Adipocyte (in vitro differentiated cells): ENCODE measurements at regions not wholly inside any gene's neighbourhood (a gene's known extent, or its start where the extent isn't known, plus 50 kb on each side); places are given as distances from the start of the nearest gene placed in this dataset.
"Not testable (repeated sequence)": the region's sequence is repeated elsewhere in the genome, so short reads cannot be mapped to it uniquely, and the experiment has no call there.

ENCODE experiments used
- DNase-seq: peaks from one replicate; pipeline ENCODE4 v3.0.0-alpha.2; 2015; ENCODE audit warnings: low read depth
- H3K27me3 ChIP-seq: replicated peaks from 2 replicates; pipeline ENCODE4 v1.7.0; 2013; ENCODE audit warnings: mild to moderate bottlenecking, low read length, moderate library complexity; ENCODE audit not compliant: control insufficient read depth, insufficient read depth
- H3K36me3 ChIP-seq: 2 replicates; pipeline ENCODE4 v1.7.0; 2013; ENCODE audit warnings: low read length, mild to moderate bottlenecking, moderate library complexity; ENCODE audit not compliant: control insufficient read depth, insufficient read depth, severe bottlenecking
- H3K4me1 ChIP-seq: 2 replicates; pipeline ENCODE4 v1.7.0; 2013; ENCODE audit warnings: mild to moderate bottlenecking, low read length, moderate library complexity; ENCODE audit not compliant: control insufficient read depth, insufficient read depth
- H3K4me3 ChIP-seq: 2 replicates; pipeline ENCODE4 v1.7.0; 2013; ENCODE audit warnings: mild to moderate bottlenecking, low read length, moderate library complexity
- H3K9ac ChIP-seq: 2 replicates; pipeline ENCODE4 v1.7.0; 2013; ENCODE audit warnings: mild to moderate bottlenecking, low read length, moderate library complexity
- H3K9me3 ChIP-seq: 2 replicates; pipeline ENCODE4 v1.7.0; 2013; ENCODE audit warnings: mild to moderate bottlenecking, low read length, moderate library complexity; ENCODE audit not compliant: control insufficient read depth

- no peak overlapping the region for H3K4me3 ChIP-seq
- peak; percentile 74 for DNase-seq
- H3K9ac ChIP-seq = no peak overlapping the region
- H3K27me3 ChIP-seq = no peaks in the 10 kb centered on the region
- no peaks in the 10 kb centered on the region for H3K4me1 ChIP-seq
- no peaks in the 10 kb centered on the region for H3K36me3 ChIP-seq
- no peaks in the 10 kb centered on the region for H3K9me3 ChIP-seq
These were observed 357.2 kb downstream of the SATB2 start for GRCh38 chr2:199100326-199101110.

GRCh38 chr2:199092419-199092818, 365.3 kb downstream of the SATB2 start:
- H3K9me3 ChIP-seq = no peaks in the 10 kb centered on the region
- H3K4me1 ChIP-seq = no peaks in the 10 kb centered on the region
- no peak overlapping the region for H3K9ac ChIP-seq
- no peak for DNase-seq
- no peak overlapping the region for H3K4me3 ChIP-seq
- no peaks in the 10 kb centered on the region for H3K27me3 ChIP-seq
- H3K36me3 ChIP-seq = no peaks in the 10 kb centered on the region

- Histone ChIP-seq H3K4me3 (no peak overlapping the region), H3K9me3 (no peaks in the 10 kb centered on the region), H3K9ac (no peak overlapping the region), H3K27me3 (no peaks in the 10 kb centered on the region), H3K36me3 (no peaks in the 10 kb centered on the region), H3K4me1 (no peaks in the 10 kb centered on the region)
- no peak for DNase-seq
These were observed 372.5 kb downstream of the SATB2 start for GRCh38 chr2:199085261-199085660.

- Histone ChIP-seq H3K9me3 (no peaks in the 10 kb centered on the region), H3K27me3 (no peaks in the 10 kb centered on the region), H3K36me3 (no peaks in the 10 kb centered on the region), H3K9ac (no peak overlapping the region), H3K4me3 (no peak overlapping the region), H3K4me1 (no peaks in the 10 kb centered on the region)
- DNase-seq = no peak
These were observed 387.3 kb downstream of the SATB2 start for GRCh38 chr2:199070322-199070949.

GRCh38 chr2:199064201-199064600, 393.5 kb downstream of the SATB2 start:
- Histone ChIP-seq H3K4me3 (no peak overlapping the region), H3K4me1 (no peaks in the 10 kb centered on the region), H3K9me3 (peaks cover 23% of the 10 kb centered on the region), H3K27me3 (no peaks in the 10 kb centered on the region), H3K9ac (no peak overlapping the region), H3K36me3 (no peaks in the 10 kb centered on the region)
- DNase-seq = no peak

- no peaks in the 10 kb centered on the region for H3K27me3 ChIP-seq
- no peak overlapping the region for H3K9ac ChIP-seq
- no peak overlapping the region for H3K4me3 ChIP-seq
- no peaks in the 10 kb centered on the region for H3K36me3 ChIP-seq
- H3K4me1 ChIP-seq = no peaks in the 10 kb centered on the region
- DNase-seq = no peak
- H3K9me3 ChIP-seq = peaks cover 11% of the 10 kb centered on the region
These were observed 399.8 kb downstream of the SATB2 start for GRCh38 chr2:199057936-199058335.

- Histone ChIP-seq H3K9ac (no peak overlapping the region), H3K9me3 (no peaks in the 10 kb centered on the region), H3K36me3 (no peaks in the 10 kb centered on the region), H3K27me3 (no peaks in the 10 kb centered on the region), H3K4me1 (no peaks in the 10 kb centered on the region), H3K4me3 (no peak overlapping the region)
- peak; percentile 42 for DNase-seq
These were observed 402.4 kb downstream of the SATB2 start for GRCh38 chr2:199055336-199055735.

- no peak overlapping the region for H3K9ac ChIP-seq
- H3K4me3 ChIP-seq = no peak overlapping the region
- no peak for DNase-seq
- H3K4me1 ChIP-seq = no peaks in the 10 kb centered on the region
- H3K9me3 ChIP-seq = no peaks in the 10 kb centered on the region
- no peaks in the 10 kb centered on the region for H3K36me3 ChIP-seq
- H3K27me3 ChIP-seq = no peaks in the 10 kb centered on the region
These were observed 414.9 kb downstream of the SATB2 start for GRCh38 chr2:199042660-199043379.

GRCh38 chr2:199040522-199040921, 417.2 kb downstream of the SATB2 start:
- H3K36me3 ChIP-seq = no peaks in the 10 kb centered on the region
- no peaks in the 10 kb centered on the region for H3K9me3 ChIP-seq
- DNase-seq = no peak
- no peak overlapping the region for H3K4me3 ChIP-seq
- no peaks in the 10 kb centered on the region for H3K27me3 ChIP-seq
- no peak overlapping the region for H3K9ac ChIP-seq
- H3K4me1 ChIP-seq = no peaks in the 10 kb centered on the region

GRCh38 chr2:199033761-199034160, 424.0 kb downstream of the SATB2 start:
- not testable (repeated sequence) for H3K4me3 ChIP-seq, H3K36me3 ChIP-seq, H3K9ac ChIP-seq, H3K9me3 ChIP-seq, H3K4me1 ChIP-seq, H3K27me3 ChIP-seq, DNase-seq

GRCh38 chr2:199025146-199025545, 432.6 kb downstream of the SATB2 start:
- Histone ChIP-seq H3K36me3 (no peaks in the 10 kb centered on the region), H3K9ac (no peak overlapping the region), H3K4me1 (no peaks in the 10 kb centered on the region), H3K9me3 (no peaks in the 10 kb centered on the region), H3K4me3 (no peak overlapping the region), H3K27me3 (no peaks in the 10 kb centered on the region)
- no peak for DNase-seq
